ENCODE measurements at regions not wholly inside any gene's neighbourhood (a gene's known extent, or its start where the extent isn't known, plus 50 kb on each side); places are given as distances from the start of the nearest gene placed in this dataset.

GRCh38 chr3:178226094-178226493 lies 310.1 kb upstream of the KCNMB2 start:
- no peak for TF ChIP-seq POLR2AphosphoS5 (IDR thresholded peaks at IDR 0.05; ENCODE audit: low read depth, low read length)
- no peak for TF ChIP-seq TAF1 (IDR thresholded peaks at IDR 0.05; ENCODE audit: borderline replicate concordance, insufficient read depth, low read length)
- TF ChIP-seq FOXP2 (optimal IDR thresholded peaks at IDR 0.05; ENCODE audit: borderline replicate concordance, extremely low read depth, extremely low read length, insufficient read depth) = no peak
- TF ChIP-seq, protein P1, sequence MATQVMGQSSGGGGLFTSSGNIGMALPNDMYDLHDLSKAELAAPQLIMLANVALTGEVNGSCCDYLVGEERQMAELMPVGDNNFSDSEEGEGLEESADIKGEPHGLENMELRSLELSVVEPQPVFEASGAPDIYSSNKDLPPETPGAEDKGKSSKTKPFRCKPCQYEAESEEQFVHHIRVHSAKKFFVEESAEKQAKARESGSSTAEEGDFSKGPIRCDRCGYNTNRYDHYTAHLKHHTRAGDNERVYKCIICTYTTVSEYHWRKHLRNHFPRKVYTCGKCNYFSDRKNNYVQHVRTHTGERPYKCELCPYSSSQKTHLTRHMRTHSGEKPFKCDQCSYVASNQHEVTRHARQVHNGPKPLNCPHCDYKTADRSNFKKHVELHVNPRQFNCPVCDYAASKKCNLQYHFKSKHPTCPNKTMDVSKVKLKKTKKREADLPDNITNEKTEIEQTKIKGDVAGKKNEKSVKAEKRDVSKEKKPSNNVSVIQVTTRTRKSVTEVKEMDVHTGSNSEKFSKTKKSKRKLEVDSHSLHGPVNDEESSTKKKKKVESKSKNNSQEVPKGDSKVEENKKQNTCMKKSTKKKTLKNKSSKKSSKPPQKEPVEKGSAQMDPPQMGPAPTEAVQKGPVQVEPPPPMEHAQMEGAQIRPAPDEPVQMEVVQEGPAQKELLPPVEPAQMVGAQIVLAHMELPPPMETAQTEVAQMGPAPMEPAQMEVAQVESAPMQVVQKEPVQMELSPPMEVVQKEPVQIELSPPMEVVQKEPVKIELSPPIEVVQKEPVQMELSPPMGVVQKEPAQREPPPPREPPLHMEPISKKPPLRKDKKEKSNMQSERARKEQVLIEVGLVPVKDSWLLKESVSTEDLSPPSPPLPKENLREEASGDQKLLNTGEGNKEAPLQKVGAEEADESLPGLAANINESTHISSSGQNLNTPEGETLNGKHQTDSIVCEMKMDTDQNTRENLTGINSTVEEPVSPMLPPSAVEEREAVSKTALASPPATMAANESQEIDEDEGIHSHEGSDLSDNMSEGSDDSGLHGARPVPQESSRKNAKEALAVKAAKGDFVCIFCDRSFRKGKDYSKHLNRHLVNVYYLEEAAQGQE (IDR thresholded peaks at IDR 0.05; ENCODE audit: insufficient read depth in 1 of 2, low read depth in 2 of 2, low read length in 2 of 2) = no peak
